Activated naive CD4-positive, alpha-beta T cell treated with anti-CD3 and anti-CD28 coated beads for 36 hours (primary cell): ENCODE measurements at regions not wholly inside any gene's neighbourhood (a gene's known extent, or its start where the extent isn't known, plus 50 kb on each side); places are given as distances from the start of the nearest gene placed in this dataset.

Experiments used
- CTCF ChIA-PET: fragments of 350-600 bp; sonication (Branson Sonifier 250); formaldehyde crosslinking; loops from one replicate; lab custom pipeline; 2021; ENCODE audit warnings: antibody characterized with exemption; lab: Charles Lee
- DNase-seq: peaks from one replicate; pipeline ENCODE4 v3.0.0-alpha.2; 2020
- H3K27ac Mint-ChIP-seq: one replicate; pipeline ENCODE4 v1.8.0; 2021; ENCODE audit warnings: mild to moderate bottlenecking, mixed read lengths
- H3K27me3 Mint-ChIP-seq: one replicate; pipeline ENCODE4 v1.8.0; 2021; ENCODE audit warnings: low read depth, mixed read lengths
- H3K36me3 Mint-ChIP-seq: one replicate; pipeline ENCODE4 v1.8.0; 2021; ENCODE audit warnings: low read depth, mixed read lengths
- H3K4me1 Mint-ChIP-seq: one replicate; pipeline ENCODE4 v1.8.0; 2021; ENCODE audit warnings: low read depth, mixed read lengths
- H3K4me3 Mint-ChIP-seq: one replicate; pipeline ENCODE4 v1.8.0; 2021; ENCODE audit warnings: mild to moderate bottlenecking, moderate library complexity, mixed read lengths
- H3K9me3 Mint-ChIP-seq: one replicate; pipeline ENCODE4 v1.8.0; 2021; ENCODE audit warnings: mixed read lengths
- intact Hi-C: fragments of 100-400 bp; cut with micrococcal nuclease; formaldehyde crosslinking; loops from one replicate; pipeline ENCODE4 v1.15.1; 2023

DNA sequence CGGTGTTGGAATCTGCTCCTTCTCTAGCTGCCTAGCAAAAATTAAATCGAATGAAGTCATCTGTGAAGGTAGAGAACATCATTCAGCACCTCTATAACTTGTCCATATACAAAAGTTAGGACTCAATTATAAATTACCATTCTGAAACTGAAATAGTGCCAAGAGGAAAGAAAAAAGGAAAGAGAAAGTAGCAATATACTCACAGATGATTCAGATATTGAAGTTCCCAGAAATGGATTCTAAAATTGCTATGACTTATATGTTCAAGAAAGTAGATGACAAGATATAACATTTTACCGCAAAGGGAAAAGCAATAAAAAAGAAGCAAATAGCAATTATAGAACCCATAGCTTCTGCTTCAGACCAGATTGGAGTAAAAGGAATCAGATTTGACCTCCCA lies 333.6 kb upstream of the GYPC start:
- Mint-ChIP-seq H3K9me3 (no peaks in the 10 kb centered on the region), H3K27me3 (peaks cover 8% of the 10 kb centered on the region), H3K27ac (no peak overlapping the region), H3K4me3 (no peak overlapping the region), H3K4me1 (peaks cover 5% of the 10 kb centered on the region), H3K36me3 (no peaks in the 10 kb centered on the region)
- CTCF ChIA-PET = no interaction called here
- intact Hi-C loops = loop anchor here (1.0 kb wide), 1 partner anchor 91 kb away; no protein-coding TSS in a partner anchor
- DNase-seq = no peak

DNA sequence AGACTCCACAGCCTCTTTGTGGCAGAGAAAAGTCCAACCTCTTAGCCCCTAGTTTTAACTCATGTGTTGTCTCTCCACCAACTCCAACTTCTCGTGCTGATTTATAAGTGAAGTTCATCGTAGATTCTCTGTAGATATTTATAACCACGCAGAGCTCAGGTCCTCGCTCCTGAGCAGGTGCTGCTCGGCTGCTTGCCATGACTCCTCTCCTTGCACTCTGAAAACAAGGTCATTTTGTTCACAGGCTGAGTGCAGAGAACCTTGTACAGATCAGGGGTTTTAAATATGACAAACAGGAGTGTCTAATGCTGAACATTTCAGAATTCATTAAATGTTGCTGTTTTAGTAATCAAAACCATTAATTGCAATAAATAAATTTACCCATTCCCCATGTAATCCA lies 330.8 kb upstream of the GYPC start:
- intact Hi-C loops = no loop called here
- Mint-ChIP-seq H3K9me3 (no peaks in the 10 kb centered on the region), H3K4me1 (peaks cover 5% of the 10 kb centered on the region), H3K36me3 (no peaks in the 10 kb centered on the region), H3K27me3 (peaks cover 8% of the 10 kb centered on the region), H3K4me3 (no peak overlapping the region), H3K27ac (no peak overlapping the region)
- CTCF ChIA-PET = no interaction called here
- no peak for DNase-seq

DNA sequence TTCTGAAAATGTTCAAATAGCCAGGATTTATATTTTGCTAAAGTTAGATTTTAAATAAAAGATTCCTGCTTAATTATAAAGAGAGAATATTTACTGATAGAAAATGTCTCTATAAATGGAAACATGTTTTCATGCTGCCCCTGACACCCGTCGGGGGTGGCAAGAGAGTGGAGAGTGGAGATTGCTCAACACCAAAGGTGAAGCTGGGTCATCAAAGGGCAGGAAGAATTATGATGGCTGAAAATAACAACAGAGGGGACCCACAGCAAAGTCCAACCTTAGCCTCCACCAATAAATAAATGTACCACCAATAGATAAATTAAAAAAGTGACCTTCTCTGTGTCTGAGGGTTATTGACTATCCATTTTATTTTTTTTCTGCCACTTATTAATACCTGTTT lies 326.8 kb upstream of the GYPC start:
- Mint-ChIP-seq H3K9me3 (peaks cover 18% of the 10 kb centered on the region), H3K36me3 (no peaks in the 10 kb centered on the region), H3K27ac (no peak overlapping the region), H3K4me1 (no peaks in the 10 kb centered on the region), H3K27me3 (peaks cover 10% of the 10 kb centered on the region), H3K4me3 (no peak overlapping the region)
- CTCF ChIA-PET = no interaction called here
- intact Hi-C loops = no loop called here
- no peak for DNase-seq

DNA sequence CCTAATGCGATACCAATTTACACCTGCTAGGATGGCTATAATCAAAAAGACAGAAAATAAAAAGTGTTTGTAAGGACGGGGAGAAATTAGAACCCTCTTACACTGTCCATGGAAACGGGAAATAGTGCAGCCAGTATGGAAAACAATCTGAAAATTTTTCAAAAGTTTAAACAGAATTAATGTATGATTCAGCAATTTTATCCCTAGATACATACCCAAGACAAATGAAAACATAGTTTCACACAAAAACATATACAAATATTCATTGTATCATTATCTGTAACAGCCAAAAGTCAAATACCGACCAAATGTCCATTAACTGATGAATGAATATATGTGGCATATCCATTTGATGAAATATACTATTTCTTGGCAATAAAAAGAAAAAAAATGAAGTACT lies 313.5 kb upstream of the GYPC start:
- Mint-ChIP-seq H3K27me3 (no peaks in the 10 kb centered on the region), H3K4me3 (no peak overlapping the region), H3K4me1 (no peaks in the 10 kb centered on the region), H3K27ac (no peak overlapping the region), H3K36me3 (no peaks in the 10 kb centered on the region), H3K9me3 (no peaks in the 10 kb centered on the region)
- DNase-seq = no peak
- CTCF ChIA-PET = no interaction called here
- intact Hi-C loops = no loop called here

DNA sequence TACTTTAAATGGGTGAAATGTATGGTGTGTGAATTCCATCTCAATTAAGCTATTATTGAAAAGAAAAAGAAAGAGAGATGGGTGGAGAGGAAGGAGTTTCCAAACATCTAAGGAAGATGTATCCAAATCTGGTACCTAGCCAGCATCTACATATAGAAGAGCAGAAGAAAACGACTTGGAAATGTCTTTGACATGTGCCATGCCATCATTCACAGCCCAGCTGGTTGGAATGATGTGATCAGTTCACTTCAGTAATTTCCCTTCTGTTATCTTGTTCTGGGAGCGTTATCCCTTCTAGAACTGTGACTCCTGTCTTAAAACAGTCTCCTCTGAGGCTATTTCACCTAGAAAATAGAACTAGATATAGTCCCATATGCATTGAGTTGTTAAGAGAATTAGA lies 312.8 kb upstream of the GYPC start:
- DNase-seq = no peak
- no peak overlapping the region for H3K27ac Mint-ChIP-seq
- no peak overlapping the region for H3K4me3 Mint-ChIP-seq
- intact Hi-C loops = no loop called here
- no peaks in the 10 kb centered on the region for H3K9me3 Mint-ChIP-seq
- H3K4me1 Mint-ChIP-seq = no peaks in the 10 kb centered on the region
- no peaks in the 10 kb centered on the region for H3K36me3 Mint-ChIP-seq
- H3K27me3 Mint-ChIP-seq = no peaks in the 10 kb centered on the region
- CTCF ChIA-PET = no interaction called here

DNA sequence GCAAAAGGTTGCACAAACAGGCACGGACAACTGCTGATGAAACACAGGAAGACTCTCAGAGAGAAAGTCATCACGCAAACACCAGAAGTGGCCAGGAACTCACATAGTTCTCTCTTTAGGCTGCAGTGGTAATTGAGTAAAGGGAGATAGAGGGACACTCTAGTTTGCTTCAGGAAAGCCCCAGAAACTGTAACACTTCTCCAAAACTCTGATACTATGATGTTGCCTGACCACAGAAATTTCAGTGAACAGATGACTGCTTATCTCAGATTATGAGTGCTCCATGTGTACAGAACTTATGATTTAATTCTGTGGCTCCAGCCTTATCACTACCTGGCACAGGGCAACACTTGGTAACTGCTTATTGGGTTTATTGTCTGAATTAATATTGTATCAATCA lies 311.5 kb upstream of the GYPC start:
- CTCF ChIA-PET = no interaction called here
- Mint-ChIP-seq H3K4me3 (no peak overlapping the region), H3K4me1 (no peaks in the 10 kb centered on the region), H3K9me3 (no peaks in the 10 kb centered on the region), H3K27me3 (no peaks in the 10 kb centered on the region), H3K36me3 (no peaks in the 10 kb centered on the region), H3K27ac (no peak overlapping the region)
- intact Hi-C loops = no loop called here
- no peak for DNase-seq

- no peak overlapping the region for H3K27ac Mint-ChIP-seq
- no peak for DNase-seq
- H3K4me1 Mint-ChIP-seq = no peaks in the 10 kb centered on the region
- intact Hi-C loops = no loop called here
- CTCF ChIA-PET = interaction anchor here (1.1 kb wide), 1 partner anchor 182 kb away, joined by 4 read pairs; no protein-coding TSS in a partner anchor
- H3K9me3 Mint-ChIP-seq = no peaks in the 10 kb centered on the region
- H3K4me3 Mint-ChIP-seq = no peak overlapping the region
- H3K27me3 Mint-ChIP-seq = peaks cover 2% of the 10 kb centered on the region
- H3K36me3 Mint-ChIP-seq = no peaks in the 10 kb centered on the region
These were observed 310.3 kb upstream of the GYPC start for GRCh38 chr2:126345691-126346090.

DNA sequence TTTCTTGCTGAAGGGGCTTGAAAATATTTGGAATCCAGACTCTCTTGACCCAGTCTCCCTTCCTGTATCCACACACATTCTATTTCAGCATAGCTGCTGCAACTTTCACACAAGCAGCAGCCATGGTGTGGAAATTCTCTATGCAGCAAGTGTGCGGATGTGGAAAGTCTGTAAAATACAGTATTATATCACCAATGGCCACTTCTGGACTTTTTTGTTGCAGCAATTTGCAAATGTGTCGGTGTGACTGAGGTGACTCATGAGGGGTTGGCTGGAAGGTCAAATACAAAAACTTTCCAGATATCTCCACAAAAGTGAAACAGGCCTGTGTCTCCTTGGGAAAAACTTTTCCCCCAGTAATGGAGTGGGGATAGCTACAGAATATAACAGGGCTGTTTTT lies 299.3 kb upstream of the GYPC start:
- no peak overlapping the region for H3K27ac Mint-ChIP-seq
- H3K27me3 Mint-ChIP-seq = peaks cover 4% of the 10 kb centered on the region
- no peaks in the 10 kb centered on the region for H3K36me3 Mint-ChIP-seq
- DNase-seq = no peak
- no peaks in the 10 kb centered on the region for H3K4me1 Mint-ChIP-seq
- no peak overlapping the region for H3K4me3 Mint-ChIP-seq
- no peaks in the 10 kb centered on the region for H3K9me3 Mint-ChIP-seq
- CTCF ChIA-PET = no interaction called here
- intact Hi-C loops = loop anchor here (5.0 kb wide), 1 partner anchor 421 kb away; no protein-coding TSS in a partner anchor

GRCh38 chr2:126358122-126358521 lies 297.8 kb upstream of the GYPC start:
- H3K27me3 Mint-ChIP-seq = peaks cover 4% of the 10 kb centered on the region
- no peak overlapping the region for H3K4me3 Mint-ChIP-seq
- H3K9me3 Mint-ChIP-seq = no peaks in the 10 kb centered on the region
- DNase-seq = no peak
- CTCF ChIA-PET = no interaction called here
- no peak overlapping the region for H3K27ac Mint-ChIP-seq
- intact Hi-C loops = loop anchor here (5.0 kb wide), 1 partner anchor 419 kb away; no protein-coding TSS in a partner anchor
- H3K4me1 Mint-ChIP-seq = no peaks in the 10 kb centered on the region
- no peaks in the 10 kb centered on the region for H3K36me3 Mint-ChIP-seq

DNA sequence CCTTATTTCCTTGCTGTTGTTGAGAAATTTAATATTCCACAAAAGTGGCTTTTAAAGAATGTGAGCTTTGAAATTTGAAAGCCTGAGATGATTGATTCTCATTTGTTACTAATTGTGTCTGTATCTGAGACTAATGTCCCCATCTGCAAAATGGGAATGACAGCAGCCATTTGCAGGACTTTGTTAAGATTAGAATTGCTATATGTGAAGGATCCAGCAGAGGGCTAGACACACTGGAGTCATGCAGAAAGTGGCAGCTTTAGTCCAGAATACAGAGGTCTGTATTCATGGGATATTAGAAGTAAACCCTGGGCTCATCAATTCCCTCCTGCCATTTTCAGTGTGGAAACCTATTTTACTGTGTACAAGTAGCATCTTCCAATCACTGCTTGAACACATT lies 296.5 kb upstream of the GYPC start:
- intact Hi-C loops = loop anchor here (5.0 kb wide), 1 partner anchor 418 kb away; no protein-coding TSS in a partner anchor
- Mint-ChIP-seq H3K36me3 (no peaks in the 10 kb centered on the region), H3K4me1 (no peaks in the 10 kb centered on the region), H3K27me3 (peaks cover 4% of the 10 kb centered on the region), H3K27ac (no peak overlapping the region), H3K4me3 (no peak overlapping the region), H3K9me3 (no peaks in the 10 kb centered on the region)
- CTCF ChIA-PET = interaction anchor here (1.1 to 2.1 kb wide), 4 partner anchors 12 to 613 kb away, joined by 3 to 9 read pairs (median 5); no protein-coding TSS in a partner anchor
- DNase-seq = no peak

DNA sequence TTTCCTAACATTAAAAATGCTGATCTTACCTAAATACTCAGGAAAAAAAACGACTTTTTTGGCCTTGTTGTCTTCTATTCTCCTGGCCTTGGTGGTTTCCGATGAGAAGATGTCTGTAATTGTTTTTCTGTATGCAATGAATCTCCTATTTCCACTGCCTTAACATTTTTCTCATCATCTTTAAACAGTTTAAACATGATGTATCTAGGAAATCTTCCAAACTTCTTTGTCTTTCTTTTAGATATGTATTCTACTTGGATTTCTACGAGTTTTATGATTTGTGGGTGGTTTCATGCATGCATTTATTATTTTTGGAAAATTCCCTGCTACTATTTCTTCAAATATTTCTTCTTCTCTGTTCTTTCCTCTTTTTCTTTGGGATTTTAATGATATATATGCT lies 288.6 kb upstream of the GYPC start:
- Mint-ChIP-seq H3K27me3 (no peaks in the 10 kb centered on the region), H3K4me1 (no peaks in the 10 kb centered on the region), H3K27ac (no peak overlapping the region), H3K36me3 (no peaks in the 10 kb centered on the region), H3K9me3 (no peaks in the 10 kb centered on the region), H3K4me3 (no peak overlapping the region)
- intact Hi-C loops = no loop called here
- DNase-seq = no peak
- CTCF ChIA-PET = no interaction called here

- CTCF ChIA-PET = no interaction called here
- intact Hi-C loops = no loop called here
- no peaks in the 10 kb centered on the region for H3K36me3 Mint-ChIP-seq
- H3K9me3 Mint-ChIP-seq = no peaks in the 10 kb centered on the region
- no peak overlapping the region for H3K4me3 Mint-ChIP-seq
- DNase-seq = no peak
- H3K27ac Mint-ChIP-seq = no peak overlapping the region
- no peaks in the 10 kb centered on the region for H3K4me1 Mint-ChIP-seq
- no peaks in the 10 kb centered on the region for H3K27me3 Mint-ChIP-seq
These were observed 287.2 kb upstream of the GYPC start for GRCh38 chr2:126368758-126369157.

DNA sequence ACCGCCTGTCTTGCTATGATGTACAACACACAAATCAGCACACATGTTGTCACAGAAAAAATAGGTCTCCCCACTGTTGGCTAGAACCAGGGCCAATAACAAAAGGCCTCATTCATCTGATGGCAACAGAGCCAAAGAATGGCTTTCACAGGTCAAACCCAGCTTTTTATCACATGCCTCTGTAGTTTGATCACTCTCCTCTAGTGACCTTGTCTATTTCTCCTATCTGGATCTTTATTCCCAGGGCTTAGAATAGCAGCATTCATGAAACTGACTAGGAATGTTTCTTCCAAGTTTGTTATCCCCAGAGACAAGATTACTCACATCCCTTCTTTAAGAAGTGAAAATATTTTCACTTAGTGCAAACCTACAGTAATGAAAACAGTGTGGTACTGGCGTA lies 285.8 kb upstream of the GYPC start:
- H3K4me3 Mint-ChIP-seq = no peak overlapping the region
- H3K9me3 Mint-ChIP-seq = no peaks in the 10 kb centered on the region
- no peaks in the 10 kb centered on the region for H3K27me3 Mint-ChIP-seq
- DNase-seq = no peak
- H3K27ac Mint-ChIP-seq = no peak overlapping the region
- CTCF ChIA-PET = interaction anchor here (0.7 kb wide), 1 partner anchor 14 kb away, joined by 3 read pairs; no protein-coding TSS in a partner anchor
- no peaks in the 10 kb centered on the region for H3K36me3 Mint-ChIP-seq
- intact Hi-C loops = no loop called here
- H3K4me1 Mint-ChIP-seq = no peaks in the 10 kb centered on the region
